HG03045 (cell line): ENCODE measurements at regions not wholly inside any gene's neighbourhood (a gene's known extent, or its start where the extent isn't known, plus 50 kb on each side); places are given as distances from the start of the nearest gene placed in this dataset.

Experiments used
- ATAC-seq: cut with Tn5 transposase; IDR thresholded peaks from one replicate; pipeline ENCODE4 v1.9.1; 2021; ENCODE audit warnings: mild to moderate bottlenecking, moderate library complexity; ENCODE audit not compliant: unreplicated experiment

GRCh38 chr6:145318952-145319351, 416.4 kb downstream of the EPM2A start:
- ATAC-seq = no peak

GRCh38 chr6:145319605-145320004, 415.7 kb downstream of the EPM2A start:
- ATAC-seq = no peak

GRCh38 chr6:145323646-145324045, 411.7 kb downstream of the EPM2A start:
- no peak for ATAC-seq

GRCh38 chr6:145327586-145327985, 407.7 kb downstream of the EPM2A start:
- no peak for ATAC-seq

GRCh38 chr6:145329257-145329656, 406.1 kb downstream of the EPM2A start:
- ATAC-seq = no peak

- no peak for ATAC-seq
Measured at GRCh38 chr6:145331066-145331465, 404.3 kb downstream of the EPM2A start.

GRCh38 chr6:145332011-145332410, 403.3 kb downstream of the EPM2A start:
- ATAC-seq = no peak

GRCh38 chr6:145336119-145336518, 399.2 kb downstream of the EPM2A start:
- ATAC-seq = no peak

GRCh38 chr6:145339089-145339488, 396.2 kb downstream of the EPM2A start:
- ATAC-seq = no peak

- no peak for ATAC-seq
Measured at GRCh38 chr6:145340256-145340655, 395.1 kb downstream of the EPM2A start.

- no peak for ATAC-seq
Measured at GRCh38 chr6:145345094-145345493, 390.2 kb downstream of the EPM2A start.

- no peak for ATAC-seq
Measured at GRCh38 chr6:145347216-145347615, 388.1 kb downstream of the EPM2A start.

GRCh38 chr6:145349950-145350510, 385.3 kb downstream of the EPM2A start:
- peak; percentile 77 for ATAC-seq

- ATAC-seq = no peak
Measured at GRCh38 chr6:145350928-145351327, 384.4 kb downstream of the EPM2A start.

GRCh38 chr6:145352382-145353080, 382.8 kb downstream of the EPM2A start:
- ATAC-seq = no peak

- ATAC-seq = no peak
Measured at GRCh38 chr6:145360865-145361264, 374.5 kb downstream of the EPM2A start.

- ATAC-seq = no peak
Measured at GRCh38 chr6:145367149-145367548, 368.2 kb downstream of the EPM2A start.

GRCh38 chr6:145368075-145368474, 367.2 kb downstream of the EPM2A start:
- no peak for ATAC-seq

- no peak for ATAC-seq
Measured at GRCh38 chr6:145370559-145370958, 364.8 kb downstream of the EPM2A start.

GRCh38 chr6:145372671-145373151, 362.6 kb downstream of the EPM2A start:
- peak; percentile 99 for ATAC-seq

- no peak for ATAC-seq
Measured at GRCh38 chr6:145373826-145374225, 361.5 kb downstream of the EPM2A start.

GRCh38 chr6:145374570-145374969, 360.8 kb downstream of the EPM2A start:
- ATAC-seq = no peak

GRCh38 chr6:145375502-145375901, 359.8 kb downstream of the EPM2A start:
- ATAC-seq = no peak
